ENCODE measurements at regions not wholly inside any gene's neighbourhood (a gene's known extent, or its start where the extent isn't known, plus 50 kb on each side); places are given as distances from the start of the nearest gene placed in this dataset.
"Not testable (repeated sequence)": the region's sequence is repeated elsewhere in the genome, so short reads cannot be mapped to it uniquely, and the experiment has no call there.

- H3K36me3 ChIP-seq: no peaks in the 10 kb centered on the region
- DNase-seq (ENCODE audit: extremely low spot score): no peak
- H3K9me3 ChIP-seq: no peaks in the 10 kb centered on the region
- H3K27me3 ChIP-seq: no peaks in the 10 kb centered on the region
- TF ChIP-seq POLR2AphosphoS5 (IDR thresholded peaks at IDR 0.05): no peak
- TF ChIP-seq EP300 (IDR thresholded peaks at IDR 0.05): no peak
- TF ChIP-seq, protein P1, sequence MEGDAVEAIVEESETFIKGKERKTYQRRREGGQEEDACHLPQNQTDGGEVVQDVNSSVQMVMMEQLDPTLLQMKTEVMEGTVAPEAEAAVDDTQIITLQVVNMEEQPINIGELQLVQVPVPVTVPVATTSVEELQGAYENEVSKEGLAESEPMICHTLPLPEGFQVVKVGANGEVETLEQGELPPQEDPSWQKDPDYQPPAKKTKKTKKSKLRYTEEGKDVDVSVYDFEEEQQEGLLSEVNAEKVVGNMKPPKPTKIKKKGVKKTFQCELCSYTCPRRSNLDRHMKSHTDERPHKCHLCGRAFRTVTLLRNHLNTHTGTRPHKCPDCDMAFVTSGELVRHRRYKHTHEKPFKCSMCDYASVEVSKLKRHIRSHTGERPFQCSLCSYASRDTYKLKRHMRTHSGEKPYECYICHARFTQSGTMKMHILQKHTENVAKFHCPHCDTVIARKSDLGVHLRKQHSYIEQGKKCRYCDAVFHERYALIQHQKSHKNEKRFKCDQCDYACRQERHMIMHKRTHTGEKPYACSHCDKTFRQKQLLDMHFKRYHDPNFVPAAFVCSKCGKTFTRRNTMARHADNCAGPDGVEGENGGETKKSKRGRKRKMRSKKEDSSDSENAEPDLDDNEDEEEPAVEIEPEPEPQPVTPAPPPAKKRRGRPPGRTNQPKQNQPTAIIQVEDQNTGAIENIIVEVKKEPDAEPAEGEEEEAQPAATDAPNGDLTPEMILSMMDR (IDR thresholded peaks at IDR 0.05): no peak
- TF ChIP-seq POLR2A (IDR thresholded peaks at IDR 0.05; ENCODE audit: low read depth): no peak
- H3K4me1 ChIP-seq: peaks cover 0 to 12% (median 0%) of the 10 kb centered on the region in 4 donors
- intact Hi-C loops (cut with DNase I): no loop called here
- WGBS: 76% methylated on average over 3 of the region's 3 CpGs
- no peak overlapping the region for H3K27ac ChIP-seq (replicated peaks in 1 of 4)
- H3K4me3 ChIP-seq: no peak overlapping the region
Measured at GRCh38 chr3:164407111-164407510, 671.2 kb downstream of the SI start.

DNA sequence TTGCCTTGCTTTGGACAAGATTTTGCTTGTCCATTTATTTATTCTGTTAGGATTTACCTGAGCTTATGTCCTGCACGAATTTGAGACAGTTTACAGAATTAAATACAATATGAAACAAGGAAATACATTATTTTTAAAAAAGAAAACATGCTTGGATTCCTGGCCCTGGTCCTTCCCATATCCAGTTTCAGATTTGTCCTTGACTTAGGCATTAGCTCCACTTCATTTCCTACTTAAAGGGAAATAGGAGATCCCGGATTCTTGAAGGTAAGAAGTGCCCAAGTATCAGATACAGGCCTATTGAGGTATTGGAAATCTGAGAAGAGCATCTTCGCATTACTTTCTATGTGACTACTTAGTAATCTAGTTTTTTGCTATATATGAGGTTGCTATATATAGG, 672.0 kb downstream of the SI start:
- H3K27me3 ChIP-seq: no peaks in the 10 kb centered on the region

GRCh38 chr3:164401923-164402322, 676.4 kb downstream of the SI start:
- Histone ChIP-seq H3K4me3 (no peak overlapping the region), H3K27ac (replicated peaks in 1 of 4) (no peak overlapping the region)

More for the DNA sequence above, 672.0 kb downstream of the SI start:
- H3K4me1 ChIP-seq: peaks cover 0 to 12% (median 0%) of the 10 kb centered on the region in 4 donors
- H3K9me3 ChIP-seq: no peaks in the 10 kb centered on the region
- WGBS: 75% methylated on average over 3 of the region's 3 CpGs
- H3K4me3 ChIP-seq: no peak overlapping the region
- H3K27ac ChIP-seq (replicated peaks in 1 of 4): no peak overlapping the region
- TF ChIP-seq POLR2AphosphoS5 (IDR thresholded peaks at IDR 0.05): no peak
- TF ChIP-seq POLR2A (IDR thresholded peaks at IDR 0.05; ENCODE audit: low read depth): no peak
- TF ChIP-seq EP300 (IDR thresholded peaks at IDR 0.05): no peak
- TF ChIP-seq, protein P1 (IDR thresholded peaks at IDR 0.05): no peak
- no peak for DNase-seq (ENCODE audit: extremely low spot score)
- no peaks in the 10 kb centered on the region for H3K36me3 ChIP-seq
- intact Hi-C loops (cut with DNase I): no loop called here

DNA sequence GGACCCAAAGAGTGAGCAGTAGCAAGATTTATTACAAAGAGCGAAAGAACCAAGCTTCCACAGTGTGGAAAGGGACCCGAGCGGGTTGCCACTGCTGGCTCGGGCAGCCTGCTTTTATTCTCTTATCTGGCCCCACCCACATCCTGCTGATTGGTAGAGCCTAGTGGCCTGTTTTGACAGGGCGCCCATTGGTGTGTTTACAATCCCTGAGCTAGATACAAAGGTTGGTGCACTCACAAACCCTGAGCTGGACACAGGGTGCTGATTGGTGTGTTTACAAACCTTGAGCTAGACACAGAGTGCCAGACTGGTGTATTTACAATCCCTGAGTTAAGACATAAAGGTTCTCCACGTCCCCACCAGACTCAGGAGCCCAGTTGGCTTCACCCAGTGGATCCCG, 676.9 kb downstream of the SI start:
- H3K36me3 ChIP-seq; H3K27ac ChIP-seq (replicated peaks in 1 of 4); DNase-seq (ENCODE audit: extremely low spot score); H3K27me3 ChIP-seq; H3K4me3 ChIP-seq; H3K9me3 ChIP-seq; intact Hi-C loops (cut with DNase I); H3K4me1 ChIP-seq: not testable (repeated sequence)
- WGBS: 91% methylated on average over 6 of the region's 7 CpGs

More at GRCh38 chr3:164401923-164402322, 676.4 kb downstream of the SI start:
- Histone ChIP-seq H3K9me3 (no peaks in the 10 kb centered on the region), H3K36me3 (no peaks in the 10 kb centered on the region), H3K4me1 (no peaks in the 10 kb centered on the region), H3K27me3 (no peaks in the 10 kb centered on the region)
- no peak for DNase-seq (ENCODE audit: extremely low spot score)
- TF ChIP-seq POLR2AphosphoS5 (IDR thresholded peaks at IDR 0.05) (no peak), EP300 (IDR thresholded peaks at IDR 0.05) (no peak), POLR2A (IDR thresholded peaks at IDR 0.05; ENCODE audit: low read depth) (no peak)
- TF ChIP-seq, protein P1 (IDR thresholded peaks at IDR 0.05): no peak
- intact Hi-C loops (cut with DNase I): no loop called here
- 87% methylated on average over 3 of the region's 30 CpGs for WGBS

GRCh38 chr3:164397462-164397861, 680.8 kb downstream of the SI start:
- intact Hi-C loops (cut with DNase I): no loop called here
- TF ChIP-seq EP300 (IDR thresholded peaks at IDR 0.05) (no peak), POLR2AphosphoS5 (IDR thresholded peaks at IDR 0.05) (no peak), POLR2A (IDR thresholded peaks at IDR 0.05; ENCODE audit: low read depth) (no peak)
- TF ChIP-seq, protein P1 (IDR thresholded peaks at IDR 0.05): no peak

More at GRCh38 chr3:164397462-164397861, 680.8 kb downstream of the SI start:
- DNase-seq (ENCODE audit: extremely low spot score): no peak
- Histone ChIP-seq H3K4me1 (no peaks in the 10 kb centered on the region), H3K27me3 (no peaks in the 10 kb centered on the region), H3K27ac (replicated peaks in 1 of 4) (no peak overlapping the region), H3K4me3 (no peak overlapping the region), H3K36me3 (no peaks in the 10 kb centered on the region), H3K9me3 (no peaks in the 10 kb centered on the region)
